ENCODE measurements at regions not wholly inside any gene's neighbourhood (a gene's known extent, or its start where the extent isn't known, plus 50 kb on each side); places are given as distances from the start of the nearest gene placed in this dataset.
A peak's percentile ranks its signal among the peaks of the same experiment; 100 is the strongest.

DNA sequence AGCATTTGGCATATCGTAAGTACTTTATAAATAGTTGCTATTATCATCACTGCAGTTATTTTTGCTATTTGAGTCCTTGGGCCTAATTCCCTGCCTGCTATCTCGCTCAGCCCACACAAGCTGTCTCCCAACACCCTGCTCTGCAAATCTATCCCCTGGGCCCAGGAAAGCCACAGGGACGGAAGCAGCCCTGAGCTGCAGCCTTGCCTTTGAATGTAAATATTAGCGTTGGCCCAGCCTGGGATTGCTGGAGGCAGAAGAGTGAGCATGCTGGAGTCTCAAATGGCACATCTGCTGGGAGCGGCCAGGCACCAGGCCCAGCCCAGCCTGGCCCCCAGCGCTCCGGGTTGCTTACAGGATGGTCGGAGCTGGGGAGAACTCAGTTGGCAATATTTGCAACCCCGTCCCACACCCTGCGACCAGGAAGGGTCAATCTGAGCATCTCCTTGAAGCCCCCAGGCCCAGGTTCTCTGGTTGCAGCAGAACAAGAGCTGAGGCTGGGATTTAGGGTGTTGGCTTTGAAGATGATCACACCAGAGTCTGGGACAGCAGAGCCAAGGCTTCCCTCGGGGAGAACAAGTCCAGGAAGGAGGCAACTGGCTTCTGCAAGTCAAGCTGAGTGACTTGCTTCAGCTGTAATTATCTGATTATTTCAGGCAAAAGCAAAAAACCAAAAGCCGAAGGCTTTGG, 529.6 kb downstream of the SHQ1 start:
- DNase-seq = peak; percentile 21

DNA sequence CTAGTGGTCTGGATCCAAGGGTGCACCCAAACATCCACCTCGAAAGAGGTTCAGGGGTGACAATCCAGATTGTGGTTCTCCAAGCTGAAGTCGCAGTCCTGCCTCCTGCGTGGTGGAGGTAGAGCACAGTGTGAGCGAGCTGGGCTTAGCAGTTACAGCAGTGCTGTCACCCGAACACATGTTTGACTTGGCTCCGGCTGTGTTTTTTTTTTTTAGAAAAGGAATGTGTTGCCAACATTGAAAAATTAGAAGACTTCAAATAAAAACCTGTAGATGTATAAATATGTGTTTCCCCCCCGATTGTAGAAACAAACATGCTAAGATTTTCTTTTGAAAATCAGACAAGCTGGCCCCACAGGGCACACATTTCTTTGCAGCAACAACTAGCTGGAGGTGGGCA, 530.8 kb downstream of the SHQ1 start:
- DNase-seq = no peak

DNA sequence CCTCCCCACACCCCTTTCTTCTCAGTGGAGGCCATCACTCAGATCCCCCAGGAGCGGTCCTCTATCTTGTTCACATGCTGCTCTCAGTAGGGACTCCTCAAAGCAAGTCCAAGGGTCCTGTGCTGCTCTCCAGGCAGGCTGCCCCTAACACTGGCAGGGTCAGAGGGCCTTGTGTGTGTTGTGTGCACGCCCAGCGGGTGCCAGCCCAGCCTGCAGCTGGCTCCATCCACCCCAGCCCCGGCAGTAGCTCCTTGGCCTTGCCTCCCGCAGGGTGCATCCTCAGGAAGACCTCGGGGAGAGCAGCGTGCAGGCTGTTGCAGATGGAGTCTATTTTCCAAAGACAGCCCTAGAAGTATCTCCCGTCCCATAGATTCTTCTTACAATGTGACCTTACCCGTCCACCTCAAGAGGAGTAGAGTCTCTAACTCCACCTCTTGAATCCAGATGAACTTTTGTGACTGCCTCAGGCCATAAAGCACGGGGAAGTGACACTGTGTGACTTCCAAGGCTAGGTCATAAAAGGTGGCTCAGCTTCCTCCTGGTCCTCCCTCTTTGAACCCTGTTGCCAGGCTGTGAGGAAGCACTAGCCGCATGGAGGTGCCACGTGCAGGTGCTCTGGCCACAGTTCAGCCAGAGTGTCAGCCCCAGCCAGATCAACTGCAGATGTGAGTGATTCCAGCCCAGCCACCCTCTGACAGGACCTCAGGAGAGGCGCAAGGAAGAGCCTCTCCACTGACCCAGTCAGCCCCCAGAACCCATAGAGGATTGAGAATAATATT, 531.6 kb downstream of the SHQ1 start:
- DNase-seq = no peak

DNA sequence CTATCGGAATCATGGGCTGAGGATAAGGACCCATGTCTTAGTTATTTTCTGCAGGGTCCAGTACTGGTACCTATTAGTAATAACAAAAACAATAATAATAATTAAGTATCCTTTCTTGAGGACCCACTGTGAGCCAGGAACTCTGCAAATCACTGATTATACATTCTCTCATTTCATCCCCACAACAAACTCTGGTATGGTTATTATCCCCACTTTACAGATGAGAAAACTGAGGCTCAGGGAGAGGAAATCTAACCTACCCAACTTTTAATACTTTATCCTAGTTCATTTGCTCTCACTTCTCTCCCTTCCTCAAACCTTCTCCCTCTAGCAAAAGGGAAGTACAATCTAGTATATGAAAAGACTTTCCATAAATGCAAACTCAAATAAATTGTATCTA, 528.4 kb upstream of the PROK2 start:
- no peak for DNase-seq

DNA sequence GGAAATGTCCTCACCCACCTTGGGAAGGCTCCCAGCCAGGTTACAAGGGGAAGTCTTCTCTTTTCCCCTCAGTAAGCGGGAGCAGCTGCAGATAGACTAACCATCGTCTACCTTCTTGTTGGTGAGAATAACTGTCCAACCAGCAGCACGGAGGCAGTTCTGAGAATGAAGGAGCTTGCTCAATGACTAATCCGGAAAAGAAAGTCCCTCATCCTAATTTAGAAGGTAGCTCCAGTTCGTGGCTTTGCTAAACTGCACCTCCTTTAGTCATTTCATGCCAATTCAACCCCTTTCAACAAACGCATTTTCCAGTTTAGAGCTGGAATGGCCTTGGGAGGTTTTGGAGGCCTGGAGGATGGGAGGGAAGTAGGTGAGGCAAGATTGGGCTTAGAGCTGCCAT, 527.4 kb upstream of the PROK2 start:
- no peak for DNase-seq

DNA sequence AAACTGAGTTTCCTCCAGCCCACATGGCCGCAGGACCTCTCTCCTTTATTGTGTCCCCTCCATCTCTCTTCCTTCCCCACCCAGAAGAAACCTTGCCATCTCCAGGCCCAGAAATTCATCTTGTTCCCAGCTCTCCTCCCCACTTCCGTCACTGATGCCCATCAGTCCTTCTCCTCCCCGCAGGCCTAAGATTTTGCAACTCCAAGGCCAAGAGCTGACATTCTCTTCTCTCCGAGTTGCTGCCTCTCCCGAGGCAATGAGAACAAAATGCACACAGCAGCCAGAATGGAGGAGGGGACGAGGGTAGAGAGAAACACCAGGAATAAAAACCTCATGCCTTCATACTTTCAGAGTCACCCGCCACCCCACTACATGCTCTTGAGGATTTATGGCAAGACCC, 526.5 kb upstream of the PROK2 start:
- no peak for DNase-seq

DNA sequence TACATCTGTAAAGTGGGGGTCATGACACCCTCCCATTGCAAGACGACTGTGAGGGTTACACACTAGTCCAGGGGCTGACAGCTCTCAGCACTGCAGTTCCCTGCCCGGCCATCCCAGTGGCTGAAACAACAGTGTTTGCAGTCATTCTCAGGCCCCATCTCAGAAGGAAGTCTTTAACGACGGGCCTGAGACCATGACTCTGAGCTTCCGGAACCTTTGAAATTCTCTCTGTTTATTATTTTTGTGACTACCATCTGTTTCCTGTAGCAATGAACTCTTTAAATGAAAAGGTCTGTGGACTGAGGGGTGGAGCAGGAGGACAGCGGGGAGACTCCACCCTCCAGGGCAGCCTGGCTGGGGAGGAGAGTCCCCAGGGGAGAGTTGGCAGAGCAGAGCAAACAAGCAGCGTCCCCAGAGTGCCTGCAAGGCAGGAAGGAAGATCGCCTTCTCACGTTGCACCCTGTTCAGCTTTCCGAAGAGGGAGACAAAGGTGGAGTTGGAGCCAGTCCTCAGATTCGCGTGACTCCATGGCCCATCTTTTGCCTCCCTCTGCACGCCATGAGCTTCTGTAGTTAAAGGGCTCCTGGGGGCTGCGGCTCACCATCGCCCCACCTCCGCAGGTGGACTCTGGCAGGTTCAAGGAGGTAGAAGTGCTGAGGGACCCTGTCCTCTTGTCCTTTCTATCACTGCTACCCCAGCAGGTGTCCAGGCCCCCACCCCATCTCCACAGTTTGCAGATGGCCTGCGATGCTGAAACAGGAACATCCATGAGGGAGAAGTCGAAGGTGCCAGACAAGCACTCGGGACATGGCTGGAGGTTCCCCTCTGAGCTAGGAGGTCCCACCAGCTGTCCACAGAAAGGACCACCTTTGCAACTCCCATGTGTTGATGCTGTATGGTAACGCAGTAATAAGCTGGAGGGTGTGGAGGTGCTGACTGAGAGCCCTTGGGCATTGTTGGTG, 525.8 kb upstream of the PROK2 start:
- DNase-seq = peak; percentile 76

DNA sequence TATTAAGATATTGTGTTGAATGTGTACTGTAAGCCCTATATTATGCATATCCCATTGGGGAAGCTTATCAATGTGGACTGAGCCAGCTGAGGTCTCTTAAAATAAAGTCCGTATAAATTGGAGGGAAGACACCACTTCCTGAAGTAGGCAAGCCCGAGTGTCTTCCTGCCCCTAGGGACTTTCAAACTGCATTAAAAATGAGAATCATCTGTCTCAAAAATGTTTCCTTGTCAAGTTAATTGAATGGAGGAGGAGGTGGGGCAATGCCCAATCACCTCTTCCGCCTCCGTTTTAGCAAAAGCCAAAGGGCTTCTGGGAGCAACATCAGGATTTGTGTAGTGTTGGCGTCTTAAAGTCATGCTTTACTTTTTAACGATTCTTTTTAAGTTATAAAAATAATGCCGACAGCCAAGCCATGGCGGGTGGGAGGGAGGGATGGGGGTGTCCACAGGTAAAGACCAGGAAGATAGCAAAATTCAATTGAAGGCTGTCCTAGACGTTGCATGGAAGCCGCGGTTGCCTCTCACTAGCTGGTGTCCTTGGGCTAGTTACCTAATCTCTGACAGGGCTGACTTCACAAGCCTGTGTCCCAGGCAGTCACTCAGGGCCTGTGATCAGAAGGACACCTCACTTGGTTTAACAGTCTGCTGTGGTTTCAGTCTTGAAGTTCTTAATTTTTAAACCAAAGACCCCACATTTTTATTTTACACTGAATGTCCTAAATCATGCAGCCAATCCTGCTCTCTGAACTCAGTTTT, 524.9 kb upstream of the PROK2 start:
- no peak for DNase-seq

DNA sequence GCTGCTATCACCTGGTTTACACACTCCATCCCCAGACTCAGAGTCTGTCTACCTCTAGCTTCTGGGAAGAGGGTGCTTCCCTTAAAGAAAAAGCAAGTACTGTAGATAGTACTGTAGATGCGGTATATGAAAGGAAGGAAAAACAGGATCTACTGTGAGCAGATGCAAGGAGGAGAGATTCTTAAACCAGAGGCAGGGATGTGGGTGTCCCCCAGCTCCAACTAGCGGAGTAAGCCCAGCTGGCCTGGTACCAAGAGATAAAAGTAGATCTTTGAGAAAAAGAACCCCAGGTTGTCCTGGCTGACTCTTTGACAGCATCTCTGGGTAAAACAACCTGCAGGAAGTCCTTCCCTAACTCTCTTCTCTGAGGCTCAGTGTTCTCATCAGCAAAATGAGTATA, 523.7 kb upstream of the PROK2 start:
- DNase-seq = no peak

DNA sequence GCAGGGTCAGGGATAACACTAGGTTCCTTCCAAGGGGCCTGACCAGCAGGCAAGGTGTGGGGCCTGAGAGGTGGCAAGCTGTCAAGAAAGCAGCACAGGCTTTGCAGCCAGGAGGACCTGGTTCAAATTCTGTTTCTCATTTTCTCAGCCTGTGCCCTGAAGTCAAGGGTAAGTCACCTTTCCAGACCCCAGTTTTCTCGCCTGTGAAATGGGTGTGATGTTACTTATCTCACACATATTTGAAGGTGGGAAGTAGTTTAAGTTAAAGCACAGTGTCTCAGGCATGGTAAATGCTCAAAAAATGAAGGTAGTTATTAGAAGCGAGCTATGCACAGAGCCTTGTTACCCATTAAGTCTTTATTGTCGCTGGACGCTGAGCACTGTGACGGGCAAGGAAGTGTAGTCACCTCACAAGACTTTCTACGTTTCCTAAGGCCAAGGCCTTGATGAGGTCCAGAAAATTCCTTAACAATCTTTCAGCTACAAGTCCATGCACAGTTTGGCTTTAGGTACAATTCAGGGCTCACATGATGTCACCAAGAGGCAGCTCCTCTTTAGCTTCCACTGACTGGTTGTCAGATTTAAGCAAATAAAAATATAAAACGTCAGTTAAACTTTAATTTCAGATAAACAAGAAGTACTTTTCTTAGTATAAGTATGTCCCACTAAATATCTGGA, 522.6 kb upstream of the PROK2 start:
- DNase-seq = no peak

DNA sequence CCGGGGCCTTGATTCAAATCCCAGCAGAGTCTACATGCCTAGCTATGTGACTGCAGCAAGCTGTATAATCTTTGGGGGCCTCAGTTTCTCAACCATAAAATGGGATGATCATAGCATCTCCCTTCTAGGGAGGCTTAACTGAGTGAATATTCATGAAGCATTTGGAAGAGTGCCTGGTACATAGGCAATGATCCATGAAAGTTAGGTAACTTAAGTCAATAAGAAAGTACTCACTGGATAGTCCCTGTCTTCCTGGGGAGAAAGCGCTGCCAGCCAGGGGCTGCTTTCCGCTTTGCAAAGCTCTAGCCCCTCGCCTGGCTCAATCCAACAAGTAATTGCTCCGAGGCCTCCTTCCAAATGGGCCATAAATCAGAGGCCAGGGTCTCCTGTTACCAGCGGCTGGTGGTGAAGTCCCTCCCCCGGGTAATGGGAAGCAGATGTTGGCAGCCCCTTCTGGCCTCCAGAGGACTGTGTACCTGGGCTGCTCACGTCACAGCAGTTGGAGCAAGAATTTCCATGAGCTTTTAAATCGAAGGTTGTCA, 521.9 kb upstream of the PROK2 start:
- DNase-seq = peak; percentile 89

DNA sequence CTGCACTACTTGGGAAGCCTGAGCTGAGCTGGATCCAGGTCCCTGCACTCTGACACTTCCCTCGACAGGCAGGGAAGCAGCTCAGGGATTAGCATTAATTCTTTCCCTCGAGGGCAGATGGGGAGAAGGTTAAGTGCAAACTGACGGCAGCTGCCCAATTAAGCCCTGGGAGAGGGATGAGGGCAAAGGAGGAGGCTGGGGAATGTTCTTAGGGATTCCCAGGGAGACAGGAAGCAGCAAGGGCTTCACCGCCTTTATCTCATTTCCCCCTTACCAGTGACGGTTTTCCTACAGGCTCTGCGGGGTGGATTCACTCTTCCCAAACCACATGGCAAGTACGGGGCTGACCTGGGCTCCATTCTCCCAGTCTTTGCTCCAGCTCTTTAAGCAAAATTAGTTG, 519.0 kb upstream of the PROK2 start:
- peak; percentile 1 for DNase-seq

DNA sequence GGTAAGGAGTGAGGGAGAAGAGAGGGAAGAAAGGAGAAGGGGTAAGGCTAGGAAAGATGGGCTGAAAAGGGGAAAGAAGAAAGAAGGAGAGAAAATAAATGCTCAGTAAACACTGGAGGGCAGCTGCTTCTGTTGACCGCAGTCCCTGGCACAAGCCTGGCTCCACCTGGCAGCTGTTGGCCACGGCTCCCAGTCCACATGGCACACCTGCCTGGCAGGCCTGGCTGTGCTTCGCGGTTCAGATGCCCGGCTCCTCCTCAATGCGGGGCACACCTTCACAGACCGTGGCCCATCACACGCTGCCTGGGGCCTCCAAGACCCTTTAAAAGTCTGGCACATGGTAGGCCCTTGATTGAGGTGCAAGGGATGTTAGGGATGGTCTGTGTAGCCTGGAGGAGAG, 516.8 kb upstream of the PROK2 start:
- peak; percentile 45 for DNase-seq

DNA sequence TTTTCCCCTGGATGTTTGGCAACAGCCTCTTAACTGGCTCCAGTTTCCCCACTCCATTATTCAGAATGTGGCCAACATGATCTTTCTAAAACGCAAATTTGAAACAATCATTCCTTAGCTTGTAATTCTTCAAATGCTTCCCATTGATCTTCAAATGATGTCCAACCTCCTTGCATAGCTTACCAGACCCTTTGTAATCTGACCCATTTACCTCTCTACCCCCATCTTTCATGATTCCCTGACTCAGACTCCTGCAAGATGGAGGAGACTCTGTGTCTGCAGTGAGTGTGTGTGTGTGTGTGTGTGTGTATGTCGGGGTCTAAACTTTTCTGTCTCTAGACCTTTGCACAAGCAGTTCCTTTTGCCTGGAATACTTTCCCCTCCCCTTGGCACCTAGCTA, 515.7 kb upstream of the PROK2 start:
- no peak for DNase-seq

DNA sequence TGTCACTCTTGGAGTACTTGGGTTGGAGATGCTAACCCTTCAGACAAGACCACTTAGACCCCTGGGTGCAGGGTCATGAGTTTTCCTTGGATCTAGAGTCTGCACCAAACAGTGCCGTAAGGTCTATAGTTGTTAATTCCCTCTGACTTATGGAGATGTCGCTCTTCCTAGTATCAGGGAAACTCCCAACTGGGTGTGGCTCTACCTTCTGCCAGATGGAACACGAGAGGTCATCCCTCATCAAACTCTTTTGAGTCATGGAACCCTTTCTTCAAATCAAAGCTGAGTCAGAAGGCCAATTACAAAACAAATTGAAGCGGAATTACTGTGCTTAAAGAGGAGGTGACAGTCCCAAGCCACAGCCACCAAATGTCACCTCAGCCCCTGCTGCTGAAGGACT, 514.9 kb upstream of the PROK2 start:
- DNase-seq = no peak

DNA sequence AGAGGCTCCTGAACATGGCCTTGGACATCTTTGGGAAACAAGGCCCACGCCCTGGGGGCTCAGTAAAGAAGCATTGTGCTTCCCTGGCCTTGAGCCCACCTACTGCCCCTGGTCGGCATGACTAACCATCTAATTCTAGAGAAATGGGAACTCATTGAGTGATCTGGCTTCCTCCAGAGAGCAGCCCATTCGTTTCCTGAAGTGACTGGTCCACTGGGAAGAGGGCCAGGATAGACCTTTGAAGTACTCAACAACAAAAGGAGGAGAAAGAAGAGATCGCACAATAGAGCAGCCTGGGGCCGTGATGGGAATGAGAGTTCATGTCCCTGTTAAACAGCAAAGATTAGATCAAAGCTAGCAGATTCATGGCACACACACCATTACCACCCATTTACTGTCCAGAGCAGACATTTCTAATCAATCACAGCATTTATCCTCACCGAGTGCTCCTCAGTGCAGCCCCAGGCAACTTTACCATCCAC, 514.4 kb upstream of the PROK2 start:
- DNase-seq = peak; percentile 43

DNA sequence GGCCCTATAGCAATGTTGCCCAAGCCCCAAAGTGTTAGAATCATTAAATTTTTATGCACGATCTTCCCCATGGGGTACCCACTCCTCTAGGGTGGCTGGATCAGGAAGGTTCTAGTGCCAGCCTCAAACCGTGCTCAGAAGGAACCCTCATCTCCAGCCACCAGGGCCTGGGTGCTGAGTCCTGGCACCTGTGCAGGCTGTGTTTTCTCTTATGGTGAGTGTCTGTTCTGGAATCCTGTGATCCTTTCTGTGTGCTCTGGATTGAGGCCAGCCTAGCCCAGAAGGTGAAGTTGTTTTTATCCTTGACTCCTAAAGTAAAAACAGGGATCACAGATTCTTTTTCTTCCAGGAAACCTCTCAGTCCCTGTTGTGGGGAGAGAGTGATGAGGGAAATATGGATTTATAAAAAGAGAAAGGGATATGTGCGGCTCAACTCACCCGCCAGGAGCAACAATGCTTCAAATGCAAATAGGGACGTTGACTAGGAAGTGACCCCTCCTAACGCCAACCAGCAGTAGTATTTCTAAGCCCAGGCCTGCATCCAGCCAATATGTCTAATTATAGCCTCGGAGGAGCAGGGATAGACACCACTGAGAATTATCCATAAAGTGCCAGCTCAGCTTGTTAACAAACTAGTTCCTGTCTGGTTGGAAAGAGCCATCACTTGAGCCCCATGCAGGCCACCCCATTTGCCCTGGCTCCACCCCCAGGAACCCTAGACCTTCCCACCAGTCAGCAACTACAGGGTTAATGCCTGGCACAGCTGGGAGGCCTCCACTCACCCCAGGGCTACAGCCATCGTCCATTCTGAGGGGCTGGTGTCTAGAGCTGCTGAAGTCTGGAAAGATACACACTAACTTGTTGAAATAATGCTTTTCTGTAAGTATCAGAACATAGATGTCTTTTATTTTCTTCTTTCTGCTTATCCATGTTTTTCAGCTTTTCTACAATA, 513.5 kb upstream of the PROK2 start:
- DNase-seq = no peak

DNA sequence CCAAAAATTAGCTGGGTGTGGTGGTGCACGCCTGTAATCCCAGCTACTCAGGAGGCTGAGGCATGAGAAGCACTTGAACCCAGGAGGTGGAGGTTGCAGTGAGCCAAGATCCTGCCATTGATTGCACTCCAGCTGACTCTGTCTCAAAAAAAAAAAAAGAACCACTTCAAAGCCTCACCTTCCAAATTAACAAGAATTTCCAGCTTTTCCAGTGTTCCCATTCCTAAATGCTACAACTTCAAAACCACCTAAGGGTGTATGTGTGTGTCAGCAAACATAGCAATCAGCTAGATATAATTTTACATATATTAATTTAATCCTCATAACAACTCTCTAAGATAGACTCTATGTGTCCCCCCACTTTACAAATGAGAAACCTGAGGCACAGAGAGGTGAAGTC, 512.5 kb upstream of the PROK2 start:
- DNase-seq = no peak

DNA sequence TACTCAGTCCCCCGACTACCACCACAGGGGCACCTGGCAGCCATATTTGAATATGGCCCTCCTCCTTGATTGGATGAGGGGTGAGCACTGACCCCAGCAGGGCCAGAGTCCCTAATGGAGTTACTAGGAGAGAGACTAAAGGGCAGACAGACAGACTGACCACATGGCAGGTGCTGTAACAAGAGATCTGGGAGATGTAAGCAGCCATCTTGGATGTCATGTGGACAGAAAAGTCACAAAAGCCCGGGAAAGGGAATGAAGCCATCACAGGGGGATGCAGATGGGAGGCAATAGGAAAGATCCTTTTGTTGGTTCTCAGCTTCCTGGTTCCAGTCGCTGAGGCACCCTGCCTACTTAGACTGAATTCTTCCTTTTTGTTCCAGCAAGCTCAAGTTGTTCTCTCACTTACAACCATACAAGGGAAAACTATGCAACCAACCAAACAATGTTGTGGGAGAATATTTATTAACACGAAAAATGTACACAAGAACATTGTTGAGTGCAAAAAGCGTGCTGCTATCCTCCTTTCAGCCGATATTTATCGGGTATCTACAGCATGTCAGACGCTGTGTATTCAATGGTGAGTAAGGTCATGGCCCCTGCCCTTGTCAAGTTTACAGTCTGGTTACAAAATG, 511.6 kb upstream of the PROK2 start:
- DNase-seq = no peak

DNA sequence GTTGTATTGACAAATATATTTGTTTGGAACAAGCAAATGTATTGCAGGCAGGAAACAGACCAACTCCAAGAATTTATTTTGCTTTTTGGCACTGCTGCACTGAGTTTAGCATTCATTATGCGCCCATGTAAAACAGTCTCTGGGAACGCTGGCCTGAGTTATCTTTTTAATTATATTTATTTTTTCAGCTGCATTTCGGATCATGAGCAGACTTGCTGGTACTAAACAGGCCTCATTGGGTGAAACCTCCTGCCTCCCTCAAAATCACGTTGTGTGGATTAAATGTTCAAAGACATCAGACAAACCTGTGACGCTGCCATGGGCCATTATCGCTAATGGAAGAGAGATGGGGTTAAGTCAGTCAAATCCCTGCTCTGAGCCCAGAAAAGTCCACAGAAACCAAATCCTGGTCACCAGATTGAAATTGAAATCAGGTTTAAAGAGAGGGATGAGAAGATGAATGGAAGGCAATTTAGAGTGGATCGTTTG, 511.1 kb upstream of the PROK2 start:
- no peak for DNase-seq

Data from NCI-H1092 treated with DMSO at 0.1 percent for 48 hours (cell line).